Esophagus (tissue), 2 donors: ENCODE measurements at regions not wholly inside any gene's neighbourhood (a gene's known extent, or its start where the extent isn't known, plus 50 kb on each side); places are given as distances from the start of the nearest gene placed in this dataset.

Source experiments
- H3K27ac ChIP-seq, 2 donors: one replicate each; pipeline ENCODE4 v1.5.1; 2013; ENCODE audit warnings: low read depth in 2 of 2, mild to moderate bottlenecking in 2 of 2, inconsistent platforms in 1 of 2, low read length in 1 of 2, moderate library complexity in 1 of 2
- H3K27me3 ChIP-seq, 2 donors: one replicate each; pipeline ENCODE4 v1.6.1; 2013; ENCODE audit warnings: low read length in 2 of 2, control low read depth in 1 of 2, mild to moderate bottlenecking in 1 of 2; ENCODE audit not compliant: insufficient read depth in 2 of 2, control insufficient read depth in 1 of 2
- H3K36me3 ChIP-seq, 2 donors: one replicate each; pipeline ENCODE4 v1.6.1; 2013; ENCODE audit warnings: low read length in 1 of 2; ENCODE audit not compliant: control insufficient read depth in 2 of 2, insufficient read depth in 2 of 2
- H3K4me1 ChIP-seq, 2 donors: one replicate each; pipeline ENCODE4 v1.6.1; 2013; ENCODE audit warnings: low read length in 1 of 2; ENCODE audit not compliant: control insufficient read depth in 2 of 2, insufficient read depth in 2 of 2
- H3K4me3 ChIP-seq, 2 donors: one replicate each; pipeline ENCODE4 v1.5.1; 2013; ENCODE audit warnings: low read length in 2 of 2, mild to moderate bottlenecking in 2 of 2, low read depth in 1 of 2, moderate library complexity in 1 of 2
- H3K9me3 ChIP-seq, 2 donors: one replicate each; pipeline ENCODE4 v1.6.1; 2013; ENCODE audit warnings: mild to moderate bottlenecking in 2 of 2, low read depth in 1 of 2, low read length in 1 of 2, moderate library complexity in 1 of 2; ENCODE audit not compliant: control insufficient read depth in 2 of 2, insufficient read depth in 1 of 2
- WGBS, 2 donors: extraction: QIAGEN DNeasy Blood & Tissue Kit; methylation state at CpG; one replicate each; pipeline ENCODE4 v1.1.7; 2013; 5-methylcytosine and 5-hydroxymethylcytosine counted together
- donor health status: healthy with polysubstance abuse.
- donor health status: Bipolar disorder and iron deficiency.

GRCh38 chr7:131112431-131112830 lies 215.2 kb upstream of the MKLN1 start:
- H3K27ac ChIP-seq = no peak overlapping the region
- no peak overlapping the region for H3K4me3 ChIP-seq
- 56 to 81% methylated on average over 1 of the region's 1 CpG for WGBS, 2 donors
- H3K27me3 ChIP-seq = no peaks in the 10 kb centered on the region
- H3K36me3 ChIP-seq = no peaks in the 10 kb centered on the region
- H3K9me3 ChIP-seq = no peaks in the 10 kb centered on the region
- H3K4me1 ChIP-seq = peaks cover 2 to 5% of the 10 kb centered on the region in 2 donors

GRCh38 chr7:131115340-131115739 lies 212.3 kb upstream of the MKLN1 start:
- WGBS, 2 donors = 65 to 73% methylated on average over 5 of the region's 5 CpGs
- H3K4me1 ChIP-seq = peaks cover 0 to 2% of the 10 kb centered on the region in 2 donors
- no peak overlapping the region for H3K27ac ChIP-seq
- H3K4me3 ChIP-seq = no peak overlapping the region
- no peaks in the 10 kb centered on the region for H3K27me3 ChIP-seq
- H3K36me3 ChIP-seq = no peaks in the 10 kb centered on the region
- peaks cover 3% of the 10 kb centered on the region in 2 donors for H3K9me3 ChIP-seq

GRCh38 chr7:131117439-131117838 lies 210.2 kb upstream of the MKLN1 start:
- H3K27ac ChIP-seq = no peak overlapping the region
- no peaks in the 10 kb centered on the region for H3K4me1 ChIP-seq
- no peaks in the 10 kb centered on the region for H3K27me3 ChIP-seq
- H3K9me3 ChIP-seq = peaks cover 3% of the 10 kb centered on the region in 2 donors
- no peak overlapping the region for H3K4me3 ChIP-seq
- no peaks in the 10 kb centered on the region for H3K36me3 ChIP-seq
- WGBS, 2 donors = 77 to 83% methylated on average over 1 of the region's 1 CpG

- Histone ChIP-seq H3K36me3 (no peaks in the 10 kb centered on the region), H3K27me3 (no peaks in the 10 kb centered on the region), H3K27ac (no peak overlapping the region), H3K4me3 (no peak overlapping the region), H3K9me3 (peaks cover 3% of the 10 kb centered on the region in 2 donors), H3K4me1 (no peaks in the 10 kb centered on the region)
- 95 to 98% methylated on average over 1 of the region's 1 CpG for WGBS, 2 donors
Observed at GRCh38 chr7:131119381-131119780, 208.3 kb upstream of the MKLN1 start.

- H3K36me3 ChIP-seq = no peaks in the 10 kb centered on the region
- H3K27ac ChIP-seq = no peak overlapping the region
- no peaks in the 10 kb centered on the region for H3K27me3 ChIP-seq
- WGBS, 2 donors = 88 to 89% methylated on average over 10 of the region's 10 CpGs
- no peak overlapping the region for H3K4me3 ChIP-seq
- no peaks in the 10 kb centered on the region for H3K4me1 ChIP-seq
- H3K9me3 ChIP-seq = peaks cover 3% of the 10 kb centered on the region in 2 donors
Observed at GRCh38 chr7:131122394-131122793, 205.3 kb upstream of the MKLN1 start.

- no peak overlapping the region for H3K27ac ChIP-seq
- 85 to 86% methylated on average over 4 of the region's 4 CpGs for WGBS, 2 donors
- no peaks in the 10 kb centered on the region for H3K4me1 ChIP-seq
- no peaks in the 10 kb centered on the region for H3K36me3 ChIP-seq
- no peak overlapping the region for H3K4me3 ChIP-seq
- H3K9me3 ChIP-seq = peaks cover 2 to 3% of the 10 kb centered on the region in 2 donors
- H3K27me3 ChIP-seq = no peaks in the 10 kb centered on the region
Observed at GRCh38 chr7:131124001-131124629, 203.6 kb upstream of the MKLN1 start.

- H3K4me1 ChIP-seq = no peaks in the 10 kb centered on the region
- WGBS, 2 donors = 69 to 71% methylated on average over 3 of the region's 3 CpGs
- H3K4me3 ChIP-seq = no peak overlapping the region
- no peaks in the 10 kb centered on the region for H3K9me3 ChIP-seq
- no peaks in the 10 kb centered on the region for H3K36me3 ChIP-seq
- no peaks in the 10 kb centered on the region for H3K27me3 ChIP-seq
- H3K27ac ChIP-seq = no peak overlapping the region
Observed at GRCh38 chr7:131124867-131125266, 202.8 kb upstream of the MKLN1 start.

GRCh38 chr7:131130324-131130723 lies 197.4 kb upstream of the MKLN1 start:
- Histone ChIP-seq H3K4me3 (no peak overlapping the region), H3K27me3 (no peaks in the 10 kb centered on the region), H3K9me3 (no peaks in the 10 kb centered on the region), H3K36me3 (no peaks in the 10 kb centered on the region), H3K27ac (no peak overlapping the region), H3K4me1 (no peaks in the 10 kb centered on the region)
- WGBS, 2 donors = 67 to 70% methylated on average over 4 of the region's 4 CpGs

GRCh38 chr7:131131012-131131745 lies 196.5 kb upstream of the MKLN1 start:
- no peaks in the 10 kb centered on the region for H3K27me3 ChIP-seq
- H3K4me3 ChIP-seq = no peak overlapping the region
- no peaks in the 10 kb centered on the region for H3K9me3 ChIP-seq
- no peaks in the 10 kb centered on the region for H3K4me1 ChIP-seq
- 95 to 97% methylated on average over 6 of the region's 6 CpGs for WGBS, 2 donors
- H3K36me3 ChIP-seq = no peaks in the 10 kb centered on the region
- no peak overlapping the region for H3K27ac ChIP-seq
